NCI-H1436 (cell line): ENCODE measurements at regions not wholly inside any gene's neighbourhood (a gene's known extent, or its start where the extent isn't known, plus 50 kb on each side); places are given as distances from the start of the nearest gene placed in this dataset.
"Not testable (repeated sequence)": the region's sequence is repeated elsewhere in the genome, so short reads cannot be mapped to it uniquely, and the experiment has no call there.

ENCODE experiments used
- DNase-seq: peaks from one replicate; lab custom pipeline; 2025; lab: John Stamatoyannopoulos, UW

DNA sequence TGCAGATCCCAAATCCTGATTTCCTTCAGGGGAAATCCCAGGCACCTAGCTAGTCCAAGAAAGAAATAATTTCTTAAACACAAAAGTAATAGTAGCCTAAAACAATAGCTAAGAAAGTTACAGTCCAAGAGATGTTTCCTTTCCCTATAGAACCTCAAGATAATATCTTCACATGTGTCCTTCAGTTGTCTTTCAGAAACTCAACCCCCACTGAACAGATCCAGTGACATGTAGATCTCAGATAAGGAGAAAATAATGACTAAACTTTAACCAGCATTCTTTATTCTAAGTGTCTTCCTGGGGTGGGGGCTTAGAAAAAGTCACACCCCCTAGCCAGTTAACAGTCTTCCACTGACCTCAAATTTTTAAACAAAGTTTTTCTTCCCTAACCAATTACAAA, 131.3 kb upstream of the ADRA1B start:
- no peak for DNase-seq

DNA sequence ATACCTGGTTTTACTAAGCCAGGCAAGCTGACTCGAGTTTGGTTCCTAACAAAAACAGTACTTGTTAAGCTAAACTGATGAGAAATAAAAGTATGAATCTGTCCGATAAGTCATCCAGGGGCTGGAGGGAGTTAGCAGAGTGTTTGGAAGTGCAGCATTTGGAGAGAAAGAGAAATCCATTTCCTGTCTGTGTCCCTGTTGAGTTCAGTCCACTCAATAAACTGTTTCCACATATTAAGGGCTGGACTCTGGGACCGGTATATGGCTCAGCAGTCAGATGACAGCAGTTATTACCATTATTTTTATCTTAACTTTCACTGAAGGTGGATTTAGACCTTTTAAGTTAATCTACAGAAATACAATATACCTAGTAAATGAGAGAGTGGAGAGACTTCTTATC, 130.6 kb upstream of the ADRA1B start:
- no peak for DNase-seq

DNA sequence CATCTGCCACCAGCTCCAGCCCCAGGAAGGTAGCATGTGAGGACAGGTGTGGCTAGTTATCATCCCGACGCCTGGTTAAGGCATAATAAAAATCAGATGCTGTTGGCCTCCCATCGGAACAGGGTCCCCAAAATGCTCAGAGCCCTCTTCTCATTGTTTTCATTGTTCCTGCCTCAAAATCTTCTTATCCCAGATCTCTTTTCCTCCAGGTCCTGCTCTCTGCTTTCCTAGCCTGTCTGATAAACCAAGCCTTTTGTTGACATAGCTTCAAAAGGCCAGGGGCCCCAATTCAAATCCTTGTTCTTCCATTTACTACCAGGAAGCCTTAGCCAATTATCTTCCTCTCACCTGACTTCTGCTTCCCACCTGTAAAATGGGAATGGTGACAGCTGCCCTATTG, 130.1 kb upstream of the ADRA1B start:
- no peak for DNase-seq

DNA sequence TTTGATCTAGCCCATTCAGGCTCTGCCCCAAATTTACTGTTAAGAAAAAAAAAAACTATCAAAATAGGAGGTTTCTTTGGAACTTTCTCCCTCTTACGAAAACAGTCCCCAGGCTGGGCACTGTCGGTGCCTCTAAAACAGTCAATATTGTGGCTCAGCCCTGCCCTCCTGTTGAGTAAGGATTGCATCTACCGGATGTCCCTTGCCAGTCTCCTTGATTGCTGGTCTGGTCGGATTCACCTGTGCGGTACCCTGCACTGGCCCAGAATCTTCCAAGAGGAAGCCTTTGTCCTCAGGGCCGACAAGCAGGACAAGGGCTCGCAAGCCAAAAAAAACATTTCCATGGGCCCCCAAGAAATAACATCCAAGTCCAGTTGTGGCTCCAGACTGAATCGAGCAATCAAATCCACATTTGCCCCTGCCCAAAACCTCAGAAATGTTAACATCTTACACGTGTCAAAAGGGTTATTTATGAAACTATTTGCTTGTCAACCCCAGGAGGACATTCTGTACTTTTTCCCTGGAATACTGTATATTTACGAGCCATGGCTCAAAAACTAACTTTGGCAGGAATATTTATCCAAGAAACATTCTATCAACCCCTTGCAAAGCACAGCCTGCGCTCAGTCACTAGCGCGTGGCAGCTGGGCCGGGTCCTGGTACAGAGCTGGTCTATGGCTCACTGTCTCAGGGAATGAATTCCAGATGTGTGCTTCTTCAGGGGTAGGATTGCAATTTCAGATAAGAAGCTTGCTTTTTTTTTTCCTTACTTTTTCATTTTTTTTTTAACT, 129.2 kb upstream of the ADRA1B start:
- DNase-seq, result no peak

DNA sequence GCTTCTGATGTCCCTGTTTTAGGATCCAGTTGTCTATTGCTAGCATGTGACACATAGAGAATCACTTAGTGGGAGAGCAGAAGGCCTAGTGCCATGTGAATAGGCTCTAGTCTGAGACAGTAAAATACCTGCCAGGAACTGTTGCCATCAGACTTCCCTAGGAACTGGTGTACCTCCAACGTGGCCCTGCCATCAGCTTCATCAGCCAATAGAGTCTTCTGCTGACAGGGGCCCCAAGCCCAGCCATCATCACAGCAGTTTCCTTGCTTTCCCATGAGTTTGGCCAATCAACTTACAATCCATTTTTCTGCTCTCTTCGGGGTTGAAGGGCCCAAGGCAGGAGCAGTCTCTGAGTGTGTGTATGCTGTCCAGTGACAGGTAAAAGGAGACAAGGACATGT, 128.4 kb upstream of the ADRA1B start:
- DNase-seq, result no peak

DNA sequence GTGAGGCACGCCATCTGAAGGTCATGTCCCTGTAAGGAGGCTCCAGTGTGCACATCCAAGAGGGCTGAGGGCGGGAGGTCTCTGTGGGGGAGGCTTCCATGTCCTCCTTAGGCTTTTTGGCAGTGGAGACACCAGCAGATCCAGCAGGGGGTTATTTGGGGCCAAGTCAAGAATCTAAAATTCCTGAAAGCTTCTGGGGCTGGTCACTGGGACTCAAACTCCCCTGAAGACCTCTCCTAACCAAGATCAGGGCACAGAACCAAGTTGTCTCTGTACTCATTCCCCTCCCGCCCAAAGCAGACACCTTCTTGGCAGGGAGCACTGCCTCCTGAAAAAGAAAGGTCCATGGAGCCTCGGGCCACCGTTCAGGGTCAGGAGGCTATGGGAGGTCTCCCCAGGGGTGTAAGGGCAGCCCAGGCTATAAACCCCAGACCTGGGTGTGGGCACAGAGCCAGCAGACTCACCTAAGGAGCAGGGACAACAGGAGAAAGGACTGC, 127.4 kb upstream of the ADRA1B start:
- DNase-seq, result no peak

DNA sequence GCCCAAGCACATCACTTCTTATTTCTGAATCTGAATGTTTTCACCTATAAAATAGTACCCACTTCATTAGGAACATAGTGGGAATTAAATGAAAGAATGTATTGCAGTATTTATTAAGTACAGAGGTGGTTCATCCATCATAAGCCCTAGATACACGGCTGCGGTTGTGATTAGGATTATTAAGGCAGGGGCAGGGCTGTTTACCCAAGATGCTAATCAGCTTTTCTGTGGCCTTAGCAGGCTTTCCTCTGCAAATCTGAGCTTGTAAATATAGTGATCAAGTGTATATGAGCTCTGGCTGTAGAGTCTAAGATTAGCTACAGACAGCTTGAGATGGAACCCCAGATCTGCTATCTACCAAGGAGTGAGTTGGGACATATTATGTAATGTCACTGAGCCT, 124.1 kb upstream of the ADRA1B start:
- no peak for DNase-seq

DNA sequence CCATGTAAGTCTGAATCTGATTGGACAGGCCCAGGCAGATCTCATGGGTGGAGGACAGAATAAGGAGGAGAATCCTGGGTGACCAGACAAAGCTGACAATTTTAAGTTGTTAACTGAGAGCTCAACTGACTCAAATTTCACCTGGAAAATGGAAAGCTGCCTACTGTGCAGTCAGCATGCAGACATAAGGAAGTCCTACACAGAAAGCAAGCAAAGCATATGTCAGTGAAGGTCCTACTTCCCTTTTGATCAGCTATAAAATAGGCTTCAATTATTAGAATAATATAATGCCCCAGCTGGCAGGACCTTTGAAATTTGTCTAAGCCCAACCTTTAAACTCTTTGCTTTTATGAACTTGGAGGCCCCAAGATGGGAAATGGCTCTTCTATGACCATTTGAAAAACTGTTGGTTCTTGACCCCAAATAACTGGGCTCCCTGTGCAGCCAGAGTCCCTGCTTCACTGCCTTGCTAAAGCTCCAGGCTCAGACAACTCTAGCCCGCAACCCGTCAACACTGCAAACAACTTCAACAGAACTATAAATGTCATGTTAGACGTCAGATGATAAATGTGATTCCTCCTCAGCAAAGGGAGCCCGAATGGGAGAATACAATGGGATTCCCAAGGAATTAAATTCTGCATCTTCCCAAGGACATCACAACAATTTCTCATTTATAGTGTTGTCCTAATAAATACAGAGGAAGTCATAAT, 118.9 kb upstream of the ADRA1B start:
- DNase-seq, result no peak

DNA sequence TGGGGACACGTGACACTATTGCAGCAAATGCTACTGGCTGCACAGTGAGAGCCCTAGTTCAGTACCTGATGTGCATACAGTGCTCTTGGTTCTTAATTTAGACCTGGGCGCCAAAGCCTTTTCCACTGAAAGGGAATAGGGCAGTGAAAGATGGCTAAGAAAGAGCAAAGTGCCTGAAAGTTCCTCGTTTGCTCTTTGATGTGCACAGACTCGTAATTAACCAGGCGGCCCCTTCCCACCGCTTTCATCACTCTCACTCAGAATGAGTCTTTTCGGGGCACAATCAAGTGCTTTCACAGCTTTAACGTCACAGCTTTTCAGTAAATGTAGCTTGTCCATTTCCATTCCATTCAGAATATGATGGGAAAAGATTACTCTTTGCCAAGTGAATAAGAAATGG, 116.6 kb upstream of the ADRA1B start:
- DNase-seq, result no peak

DNA sequence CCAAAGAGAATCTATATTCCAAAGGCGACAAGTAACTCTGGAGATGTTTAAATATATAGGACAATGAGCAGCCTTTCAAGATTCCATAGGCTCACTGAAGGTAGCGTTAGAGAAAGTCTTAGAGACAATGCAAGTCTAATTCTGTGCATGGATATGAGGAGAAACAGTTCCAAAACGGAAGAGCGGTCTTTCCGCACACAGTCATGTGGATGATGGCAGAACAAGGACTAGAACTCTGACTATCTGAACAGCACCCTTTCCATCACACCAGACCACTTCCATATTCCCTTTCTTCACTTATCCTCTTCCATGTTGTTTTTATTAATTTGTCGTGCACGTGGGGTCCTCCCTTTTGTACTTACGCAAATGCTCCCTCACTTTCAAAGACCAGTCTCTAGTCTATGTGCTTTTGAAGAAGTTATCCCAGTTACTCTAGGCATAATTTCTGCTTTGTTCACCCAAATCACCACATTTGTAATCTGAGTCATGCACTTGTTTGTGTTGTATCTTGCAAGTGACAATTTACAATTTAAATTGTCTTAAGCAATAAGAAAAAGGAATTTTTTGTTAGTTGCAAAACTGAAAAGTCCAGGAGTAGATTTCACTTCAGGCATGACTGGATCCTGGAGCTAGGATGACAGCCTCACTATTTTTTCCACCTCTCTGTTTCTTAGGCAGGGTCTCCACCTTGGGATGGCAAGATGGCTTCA, 116.0 kb upstream of the ADRA1B start:
- no peak for DNase-seq

DNA sequence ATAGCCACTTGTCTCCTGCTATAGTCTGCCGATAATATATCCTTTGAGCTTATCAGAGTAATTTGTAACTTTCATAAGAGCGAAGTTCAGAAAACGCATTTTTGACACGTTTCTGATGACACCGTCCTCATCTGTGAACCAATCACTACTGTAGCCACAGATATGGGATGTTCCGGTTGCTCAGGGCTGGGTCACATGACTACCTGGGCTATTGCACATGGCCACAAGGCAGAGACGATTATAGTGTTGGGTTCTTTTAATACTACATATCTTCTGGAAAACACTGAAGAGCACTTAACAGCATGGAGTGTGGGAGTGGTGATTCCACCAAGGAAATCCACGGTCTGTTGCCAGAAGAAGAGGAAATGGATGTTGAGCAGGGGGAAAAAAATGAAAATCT, 115.0 kb upstream of the ADRA1B start:
- DNase-seq, result no peak

DNA sequence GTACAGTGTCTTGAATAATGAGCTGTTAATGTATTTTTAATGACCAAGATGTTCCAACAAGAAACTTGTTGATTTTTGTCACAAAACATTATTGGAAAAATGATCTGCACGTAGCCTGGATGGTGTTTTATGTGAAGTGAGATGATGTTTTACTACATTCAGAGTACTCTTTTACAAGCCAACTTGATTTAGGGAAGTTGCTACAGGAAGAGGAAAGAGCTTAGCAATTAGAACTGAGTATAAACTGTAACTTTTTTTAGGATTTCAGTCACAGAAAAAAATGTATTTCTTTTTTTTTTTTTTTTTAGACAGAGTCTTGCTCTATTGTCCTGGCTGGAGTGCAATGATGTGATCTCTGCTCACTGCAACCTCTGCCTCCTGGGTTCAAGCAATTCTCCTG, 113.6 kb upstream of the ADRA1B start:
- DNase-seq, result no peak

DNA sequence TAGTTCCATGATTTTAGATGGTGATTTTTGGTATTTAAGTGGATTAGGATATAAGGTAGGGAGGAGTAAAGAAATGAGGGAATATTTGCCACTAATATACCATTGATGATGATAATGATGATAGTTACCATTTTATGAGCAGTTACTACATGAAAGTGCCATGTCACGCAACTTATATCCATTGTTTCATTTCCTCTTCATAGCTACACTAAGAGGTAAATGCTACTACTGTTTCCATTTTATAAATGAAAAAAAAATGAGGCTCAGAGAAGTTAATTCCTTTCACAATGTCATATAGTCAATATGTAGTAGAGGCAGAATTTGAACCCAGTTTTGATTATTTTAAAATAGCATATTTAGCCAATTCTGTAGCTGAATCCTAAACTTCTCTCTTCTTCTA, 112.2 kb upstream of the ADRA1B start:
- no peak for DNase-seq

DNA sequence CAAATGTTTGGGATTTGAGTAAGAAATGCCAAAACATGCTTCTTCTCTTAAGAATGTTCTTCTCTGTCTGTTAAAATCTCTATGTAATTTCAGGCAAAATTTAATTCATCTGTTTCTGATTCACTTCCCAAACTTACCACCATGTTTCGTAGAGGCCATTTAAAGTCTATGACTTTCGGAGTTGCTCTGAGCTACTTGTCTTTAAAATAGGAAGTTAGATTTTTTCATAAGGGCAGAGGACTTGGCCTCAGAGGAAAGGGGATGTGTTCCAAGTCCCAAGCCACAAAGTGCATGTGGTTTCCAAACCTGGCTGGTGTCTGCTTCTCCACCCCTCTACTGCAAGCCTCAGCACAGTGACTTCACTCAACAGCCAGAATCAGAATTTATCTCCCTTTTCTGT, 111.3 kb upstream of the ADRA1B start:
- no peak for DNase-seq

DNA sequence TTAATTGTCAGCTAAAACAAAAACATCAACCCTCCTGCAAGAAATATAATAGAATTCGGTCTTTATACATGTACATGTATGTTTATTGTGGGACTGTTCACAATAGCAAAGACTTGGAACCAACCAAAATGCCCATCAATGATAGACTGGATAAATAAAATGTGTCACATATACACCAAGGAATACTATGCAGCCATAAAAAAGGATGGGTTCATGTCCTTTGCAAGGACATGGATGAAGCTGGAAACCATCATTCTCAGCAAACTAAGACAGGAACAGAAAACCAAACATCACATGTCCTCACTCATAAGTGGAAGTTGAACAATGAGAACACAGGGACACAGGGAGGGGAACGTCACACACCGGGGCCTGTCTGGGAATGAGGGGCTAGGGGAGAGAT, 109.1 kb upstream of the ADRA1B start:
- DNase-seq, result not testable (repeated sequence)

DNA sequence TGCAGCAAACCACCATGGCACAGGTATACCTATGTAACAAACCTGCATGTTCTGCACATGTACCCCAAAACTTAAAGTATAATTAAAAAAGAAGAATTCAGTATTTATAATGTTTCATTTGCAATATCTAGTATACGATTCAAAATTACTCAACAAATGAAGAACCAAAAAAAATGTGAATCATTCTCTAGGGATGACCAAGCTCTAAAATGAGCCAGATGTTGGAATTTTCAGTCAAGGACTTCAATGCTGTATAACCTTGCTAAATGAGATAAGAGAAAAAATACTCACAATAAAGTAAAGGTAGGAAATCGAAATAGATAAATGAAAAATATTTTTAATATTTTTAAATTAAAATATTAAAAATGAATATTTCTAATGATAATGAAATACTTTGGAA, 108.7 kb upstream of the ADRA1B start:
- no peak for DNase-seq

DNA sequence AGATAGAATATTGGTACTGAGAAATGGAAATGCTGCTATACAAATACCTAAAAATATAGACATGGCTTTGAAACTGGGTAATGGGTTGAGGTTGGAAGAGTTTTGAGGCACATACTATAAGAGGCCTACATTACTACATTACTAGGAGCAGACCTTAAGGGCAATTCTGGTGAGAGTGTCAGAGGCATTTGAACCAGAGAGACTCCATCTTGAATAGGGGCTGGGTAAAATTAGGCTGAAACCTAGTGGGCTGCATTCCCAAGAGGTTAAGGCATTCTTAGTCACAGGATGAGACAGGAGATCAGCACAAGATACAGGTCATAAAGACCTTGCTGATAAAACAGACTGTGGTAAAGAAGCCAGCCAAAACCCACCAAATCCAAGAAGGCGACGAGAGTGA, 104.6 kb upstream of the ADRA1B start:
- DNase-seq, result no peak

DNA sequence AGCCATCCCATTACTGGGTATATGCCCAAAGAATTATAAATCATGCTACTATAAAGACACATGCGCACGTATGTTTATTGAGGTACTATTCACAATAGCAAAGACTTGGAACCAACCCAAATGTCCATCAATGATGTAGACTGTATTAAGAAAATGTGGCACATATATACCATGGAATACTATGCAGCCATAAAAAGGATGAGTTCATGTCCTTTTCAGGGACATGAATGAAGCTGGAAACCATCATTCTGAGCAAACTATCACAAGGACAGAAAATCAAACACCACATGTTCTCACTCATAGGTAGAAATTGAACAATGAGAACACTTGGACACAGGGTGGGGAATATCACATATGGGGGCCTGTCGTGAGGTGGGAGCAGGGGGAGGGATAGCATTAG, 103.5 kb upstream of the ADRA1B start:
- DNase-seq, result not testable (repeated sequence)

DNA sequence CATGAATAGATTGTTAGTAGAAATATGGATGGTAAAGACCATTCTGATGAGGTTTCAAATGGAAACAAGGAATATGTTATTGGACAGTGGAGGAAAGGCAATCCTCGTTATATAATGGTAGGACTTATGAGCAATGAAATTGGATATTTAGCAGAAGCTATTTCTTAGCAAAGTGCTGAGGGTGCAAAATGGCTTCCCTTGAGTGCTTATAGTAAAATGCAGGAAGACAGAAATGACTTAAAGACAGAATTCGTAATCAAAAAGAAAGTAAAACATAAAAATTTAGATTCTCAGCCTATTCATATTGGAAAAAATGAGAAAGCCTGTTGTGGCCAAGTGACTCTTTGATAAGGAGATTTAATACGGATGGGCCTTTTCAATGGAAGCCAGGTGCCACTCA, 102.1 kb upstream of the ADRA1B start:
- DNase-seq, result no peak

DNA sequence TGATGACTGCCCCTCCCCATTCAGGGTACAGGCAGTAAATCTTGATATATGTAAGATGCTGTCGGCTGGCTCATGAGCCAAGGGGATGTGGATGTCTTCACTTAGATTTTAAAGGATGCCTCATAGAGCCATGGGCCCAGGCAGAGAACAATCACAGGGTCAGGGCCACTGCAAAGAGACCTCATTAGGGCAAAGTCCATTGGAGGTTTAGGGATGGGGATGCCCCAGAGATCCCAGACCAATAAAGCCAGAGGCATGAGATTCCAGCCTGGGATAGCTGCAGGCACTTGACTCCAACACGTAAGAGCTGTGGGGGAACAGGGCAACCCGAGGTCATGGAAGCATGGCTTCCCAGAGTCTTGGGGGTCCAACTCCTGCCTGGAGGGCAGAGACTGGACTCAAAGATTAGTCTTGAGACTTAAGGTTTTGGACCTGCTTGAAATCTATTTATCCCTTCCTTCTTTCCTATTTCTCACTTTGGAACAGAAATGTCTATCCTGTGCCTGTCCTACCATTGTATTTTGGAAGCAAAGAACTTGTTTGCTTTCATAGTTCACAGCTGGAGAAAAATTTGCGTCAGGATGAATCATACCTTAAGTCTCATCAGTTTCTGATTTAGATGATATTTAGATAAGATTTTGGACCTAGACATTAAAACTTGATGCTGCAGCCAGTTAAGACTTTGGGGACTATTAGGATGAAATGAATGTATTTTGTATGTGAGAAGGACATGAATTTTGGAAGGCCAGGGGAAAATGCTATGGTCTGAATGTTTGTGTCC, 101.3 kb upstream of the ADRA1B start:
- DNase-seq, result no peak

DNA sequence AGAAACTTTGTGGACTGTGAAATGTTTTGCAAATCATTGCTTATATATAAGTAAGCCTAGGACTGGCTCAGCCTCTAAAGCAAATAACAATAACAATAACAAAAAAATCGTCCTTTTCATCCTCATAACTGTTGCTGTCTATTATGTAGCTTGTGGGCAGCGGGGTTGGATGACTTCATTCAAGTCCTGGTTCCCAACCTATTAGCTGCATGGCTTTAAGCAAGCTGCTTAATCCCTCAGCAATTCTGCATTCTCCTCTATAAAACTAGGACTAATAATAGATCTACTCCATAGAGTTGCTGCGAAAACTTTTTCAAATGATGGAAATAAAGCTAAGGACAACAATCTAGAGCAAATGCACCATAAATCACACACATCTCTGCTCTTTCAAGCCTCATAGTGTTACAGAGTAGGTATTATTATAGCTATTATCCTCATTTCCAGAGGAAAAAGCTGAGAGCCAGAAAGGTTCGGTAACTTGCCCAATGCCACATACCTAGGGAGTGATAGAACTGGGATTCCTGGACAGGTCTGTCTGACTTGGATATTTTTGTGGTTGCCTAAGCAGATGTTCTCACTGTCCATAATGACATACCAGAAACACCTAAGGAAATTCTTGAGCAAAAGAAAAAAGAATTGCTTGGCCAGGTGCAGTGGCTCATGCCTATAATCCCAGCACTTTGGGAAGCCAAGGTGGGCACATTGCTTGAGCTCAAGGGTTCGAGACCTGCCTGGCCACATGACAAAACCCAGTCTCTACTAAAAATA, 98.8 kb upstream of the ADRA1B start:
- no peak for DNase-seq
